CD4-positive, alpha-beta T cell treated with Interleukin-12 subunit alpha and Interleukin-12 subunit beta, for 1 hour (primary cell): ENCODE measurements at regions not wholly inside any gene's neighbourhood (a gene's known extent, or its start where the extent isn't known, plus 50 kb on each side); places are given as distances from the start of the nearest gene placed in this dataset.

Source experiments
- DNase-seq: peaks from one replicate; pipeline ENCODE4 v3.0.0-alpha.2; 2020

DNA sequence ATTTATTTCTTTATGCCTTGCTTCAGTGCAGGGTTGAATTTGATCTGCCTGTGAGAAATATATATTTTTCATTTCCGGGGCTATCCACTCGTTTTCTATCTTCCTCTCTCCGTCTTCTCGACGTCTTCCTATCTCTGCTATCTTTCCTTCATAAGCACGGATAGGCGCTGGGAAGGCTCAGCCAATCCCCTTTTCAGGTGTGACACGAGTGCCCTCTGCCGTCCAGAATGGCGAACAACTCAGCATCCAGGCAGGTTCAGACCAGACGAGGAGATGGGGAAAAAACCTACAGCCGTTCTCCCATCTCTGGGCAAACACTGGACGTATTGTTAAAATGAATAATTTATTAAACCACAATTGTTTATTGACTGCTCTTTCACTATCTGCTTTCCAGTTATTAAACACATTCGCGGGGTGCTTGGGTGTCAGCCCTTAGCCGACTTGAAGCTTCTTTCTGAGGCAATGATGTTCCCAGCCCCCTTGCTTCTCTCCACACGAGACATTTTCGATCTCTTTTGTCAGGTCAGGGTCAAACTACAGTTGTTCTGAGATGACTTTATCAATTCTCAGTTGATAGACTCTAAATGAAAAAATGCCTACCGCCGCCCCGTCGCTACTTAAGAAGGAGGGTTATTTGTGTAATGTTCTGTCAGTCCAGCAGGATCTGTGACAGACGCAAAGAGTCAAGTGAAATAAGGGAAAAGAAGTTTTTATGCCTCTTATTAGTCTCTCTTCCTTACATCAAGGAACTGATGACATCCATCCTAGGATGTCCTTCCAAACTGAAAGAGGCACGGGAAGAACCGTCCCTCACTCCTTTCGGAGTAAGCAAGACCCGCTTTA is 96.3 kb upstream of the NOCT start:
- peak; percentile 25 for DNase-seq

DNA sequence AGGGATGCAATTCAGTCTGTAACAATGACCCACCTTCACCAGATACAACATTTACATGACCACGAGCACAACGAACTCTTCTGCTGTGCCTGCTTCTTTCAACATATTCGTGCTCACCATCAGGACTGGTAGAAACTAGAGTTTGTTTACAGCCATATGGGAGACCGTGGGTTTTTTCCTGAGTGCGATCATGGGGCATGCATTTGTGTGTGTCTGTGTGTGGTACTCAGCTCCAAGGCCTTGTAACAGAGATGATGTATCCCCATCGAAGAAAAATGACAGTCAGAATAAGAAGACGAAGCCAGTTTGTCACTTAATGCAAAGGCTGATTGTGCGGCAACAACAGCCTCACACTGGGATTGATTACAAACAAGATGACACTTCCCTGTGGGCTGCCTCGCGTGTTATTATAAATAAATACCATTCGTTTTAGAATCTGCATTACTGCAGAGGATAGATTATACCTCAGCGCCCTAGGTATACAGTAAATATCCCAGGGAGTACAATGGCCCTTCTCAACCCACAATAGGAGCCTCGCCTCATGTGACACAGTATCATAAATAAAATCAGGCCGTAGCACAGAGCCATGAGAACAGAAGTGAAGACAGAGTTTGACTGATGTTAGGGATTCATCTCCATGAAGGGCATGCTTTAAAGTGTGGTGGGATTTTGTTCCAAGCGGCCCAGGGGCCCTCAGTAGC is 97.3 kb upstream of the NOCT start:
- no peak for DNase-seq

DNA sequence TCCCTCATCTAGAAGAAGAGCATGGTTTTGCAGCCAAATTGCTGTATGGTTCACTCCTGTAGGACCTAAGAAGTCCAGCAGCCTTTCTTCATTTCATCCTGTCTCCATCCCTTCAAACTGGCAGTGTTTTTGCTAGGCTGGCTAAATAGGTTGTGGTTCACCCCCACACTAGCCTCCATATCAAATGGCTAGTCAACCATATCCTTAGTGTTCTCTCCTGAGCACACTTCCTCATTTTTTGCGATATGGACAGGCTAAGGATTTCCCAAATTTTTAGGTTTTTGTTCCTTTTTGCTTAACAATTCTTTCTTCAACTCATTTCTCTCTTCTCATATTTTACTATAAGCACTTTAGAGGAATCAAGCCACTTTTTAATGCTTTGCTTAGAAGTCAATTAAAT is 98.8 kb upstream of the NOCT start:
- no peak for DNase-seq

DNA sequence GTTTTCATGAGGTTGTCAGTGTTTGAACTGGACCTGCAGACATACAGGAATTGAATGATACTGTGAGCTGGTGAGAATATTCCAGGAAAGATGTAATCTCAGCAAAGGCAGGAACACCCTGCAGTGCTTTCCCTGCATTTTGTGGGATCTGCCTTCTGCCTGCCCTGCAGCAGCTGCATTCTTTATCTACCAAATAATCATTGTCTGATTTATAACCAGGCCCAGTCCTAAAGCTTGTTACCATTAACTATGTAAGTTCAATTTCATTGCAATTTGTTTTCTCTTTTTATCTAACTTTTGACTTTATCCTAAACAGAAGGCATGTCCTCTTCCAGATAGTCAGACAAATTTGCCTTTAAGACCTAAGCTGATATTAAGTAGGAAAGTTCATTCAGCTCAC is 99.8 kb upstream of the NOCT start:
- no peak for DNase-seq

DNA sequence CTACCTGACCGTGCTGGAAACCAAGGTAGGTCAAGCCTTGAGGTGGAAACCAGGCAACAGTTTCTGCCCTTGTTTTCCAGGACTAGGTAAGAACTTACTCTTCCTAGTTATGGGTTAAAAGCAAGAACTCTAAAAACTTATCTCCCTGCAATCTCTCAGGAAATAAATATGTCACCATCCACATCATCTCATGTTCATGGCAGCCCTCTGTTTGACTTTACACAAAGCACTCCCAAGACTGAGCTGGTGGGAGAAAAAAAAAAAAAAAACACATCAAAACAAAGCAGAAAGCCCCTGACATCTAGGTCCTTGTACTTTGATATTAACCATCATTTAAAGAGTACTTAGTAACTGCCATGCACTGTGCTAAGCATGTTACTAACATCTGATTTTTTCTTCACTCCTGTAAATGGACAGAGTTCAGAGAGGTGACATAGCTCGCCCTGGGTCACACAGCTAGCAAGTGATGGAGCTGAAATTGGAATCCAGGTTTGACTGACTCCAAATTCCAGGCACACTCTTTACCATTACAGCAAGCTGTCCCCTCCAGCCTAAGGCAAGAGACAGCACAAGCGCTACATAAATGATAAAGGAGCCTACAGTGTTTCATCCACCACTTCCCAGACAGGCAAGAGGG is 102.8 kb upstream of the NOCT start:
- no peak for DNase-seq

DNA sequence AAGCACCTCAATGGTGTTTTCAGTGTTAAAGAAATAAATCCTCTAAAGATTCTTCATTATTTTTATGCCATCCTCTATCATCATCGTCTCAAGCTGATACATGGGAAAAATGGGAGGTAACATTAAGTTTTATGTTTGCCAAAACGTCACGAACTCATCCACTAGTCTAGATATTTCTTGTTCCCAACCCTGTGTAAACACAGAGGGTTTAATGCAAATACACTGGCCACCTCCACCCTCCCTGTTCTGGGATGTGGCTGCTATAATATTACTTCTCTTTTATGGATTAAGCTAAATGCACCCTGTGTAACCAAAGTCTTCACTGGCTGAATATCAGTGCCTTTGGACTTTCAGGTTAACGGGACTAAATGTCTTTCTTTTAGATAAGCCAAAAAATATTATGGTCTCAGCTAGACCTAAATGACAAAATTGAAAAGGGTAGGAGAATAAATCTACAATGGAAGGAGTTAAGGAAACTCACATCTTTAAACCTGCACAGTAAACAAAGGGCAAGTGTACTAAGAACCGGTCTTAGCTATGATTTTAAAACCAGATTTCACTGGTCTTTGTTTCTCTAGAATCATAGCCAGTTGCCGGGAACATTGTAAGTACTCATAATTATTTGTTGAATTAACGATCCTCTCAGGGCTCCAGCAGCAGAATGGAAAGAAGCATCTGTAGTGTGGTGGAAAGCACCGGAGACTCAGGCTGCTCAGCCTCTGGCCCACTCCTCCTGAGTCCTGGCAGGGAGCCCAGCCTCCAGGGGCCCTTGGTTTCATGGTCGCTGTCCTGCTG is 103.5 kb upstream of the NOCT start:
- DNase-seq, result no peak

DNA sequence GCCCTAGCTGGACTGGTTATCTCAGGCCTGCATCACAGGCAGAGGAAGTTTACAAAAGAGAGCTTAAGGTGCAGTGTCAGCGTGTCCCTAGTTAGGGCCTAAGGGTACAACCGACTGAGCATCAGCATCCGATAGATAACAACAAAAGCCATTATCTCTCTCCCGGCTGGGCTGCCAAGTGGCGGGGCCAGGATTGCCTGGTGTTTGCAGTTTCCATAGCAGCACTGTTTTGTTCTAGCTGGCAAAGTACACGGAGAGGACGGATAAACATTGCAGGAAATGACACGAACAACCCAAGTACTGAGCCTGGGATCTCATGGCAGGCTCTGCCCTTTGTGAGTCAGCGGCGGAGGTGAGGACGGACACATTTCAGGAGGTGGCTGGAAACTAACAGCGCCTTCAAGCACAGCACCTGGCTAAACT is 104.7 kb upstream of the NOCT start:
- DNase-seq, result no peak

DNA sequence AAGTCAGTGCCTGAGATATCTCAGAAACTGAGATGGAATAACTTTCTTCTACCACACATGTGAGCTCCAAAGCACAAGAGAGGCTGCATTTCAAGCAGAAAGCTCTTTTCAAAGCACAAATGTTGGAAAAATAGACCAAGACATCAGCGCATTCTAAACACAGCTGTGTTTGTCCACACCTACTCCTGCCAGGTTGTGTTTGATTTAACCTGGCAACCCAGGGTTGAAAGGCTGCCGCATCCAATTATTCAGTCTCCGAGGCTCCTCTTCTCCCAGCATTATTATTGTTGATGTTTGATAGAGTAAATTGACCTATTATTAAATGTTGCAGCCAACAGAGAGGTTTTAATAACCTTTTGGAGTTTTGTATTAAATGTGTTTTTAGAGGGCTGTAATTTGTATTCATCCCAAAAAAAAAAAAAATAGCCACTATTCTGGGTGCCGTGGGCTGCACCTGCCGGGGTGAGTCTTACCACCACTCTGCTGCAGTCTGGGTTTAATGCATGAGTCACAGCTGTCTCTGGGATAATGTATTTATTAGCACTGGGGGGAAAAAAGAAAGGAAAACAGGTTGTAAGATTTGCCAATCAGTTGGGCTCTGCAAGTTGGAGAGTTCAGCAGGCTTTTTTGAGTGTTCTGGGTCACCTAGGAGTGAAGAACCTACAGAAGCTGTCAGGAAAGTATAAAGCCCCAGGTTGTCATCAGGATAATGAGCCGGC is 105.2 kb upstream of the NOCT start:
- no peak for DNase-seq

DNA sequence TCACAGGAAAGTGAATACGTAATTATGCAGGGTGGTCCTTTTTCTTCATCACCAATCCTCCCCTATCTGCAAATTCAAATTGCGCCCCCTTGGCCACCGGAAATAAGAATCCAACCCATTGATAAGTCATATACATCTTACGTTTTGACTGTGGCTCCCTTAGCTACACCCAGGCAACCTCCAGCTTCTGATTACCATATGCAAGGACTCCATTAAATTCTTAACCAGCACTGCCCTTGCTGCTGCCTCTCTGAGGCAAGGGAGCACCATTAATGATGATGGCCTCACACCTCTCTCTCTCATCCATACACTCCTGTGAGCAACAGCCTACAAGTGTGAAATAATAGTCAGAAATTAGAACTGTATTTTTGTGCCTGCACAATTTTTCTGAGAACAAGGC is 106.0 kb upstream of the NOCT start:
- no peak for DNase-seq

DNA sequence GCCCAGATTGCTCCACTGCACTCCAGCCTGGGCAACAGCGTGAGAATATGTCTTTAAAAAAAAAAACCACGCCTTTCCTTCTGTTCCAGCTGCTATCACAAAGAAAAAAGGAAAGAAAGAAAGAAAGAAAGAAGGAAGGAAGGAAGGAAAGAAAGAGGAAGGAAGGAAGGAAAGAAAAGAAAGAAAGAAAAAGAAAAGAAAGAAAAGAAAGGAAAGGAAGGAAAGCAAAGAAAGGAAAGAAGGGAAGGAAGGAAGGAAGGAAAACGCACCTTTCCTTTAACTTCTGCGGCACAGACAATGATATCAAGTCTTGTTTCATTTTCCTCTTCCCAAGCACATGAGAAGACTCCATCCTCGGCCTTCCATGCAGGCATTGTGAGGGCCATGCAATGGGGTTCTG is 107.4 kb upstream of the NOCT start:
- DNase-seq, result no peak

DNA sequence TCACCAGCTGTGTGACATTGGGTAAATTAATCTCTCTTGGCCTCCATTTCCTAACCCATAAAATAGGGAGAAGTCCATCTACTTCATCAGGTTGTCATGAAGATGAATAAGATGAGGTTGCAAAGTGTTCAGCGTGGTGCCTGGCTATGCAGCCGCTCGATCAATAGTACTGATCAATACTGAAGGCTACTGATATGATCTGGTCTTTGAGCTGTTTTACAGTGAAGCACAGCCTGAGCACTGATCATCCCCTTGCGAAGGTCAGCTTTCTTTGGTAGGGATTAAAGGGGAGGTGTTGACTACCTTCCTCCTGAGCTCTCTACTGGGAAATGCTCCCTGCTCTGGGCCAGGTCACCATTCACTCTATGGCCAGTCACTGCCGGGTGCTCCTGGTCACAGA is 108.4 kb upstream of the NOCT start:
- DNase-seq, result no peak

DNA sequence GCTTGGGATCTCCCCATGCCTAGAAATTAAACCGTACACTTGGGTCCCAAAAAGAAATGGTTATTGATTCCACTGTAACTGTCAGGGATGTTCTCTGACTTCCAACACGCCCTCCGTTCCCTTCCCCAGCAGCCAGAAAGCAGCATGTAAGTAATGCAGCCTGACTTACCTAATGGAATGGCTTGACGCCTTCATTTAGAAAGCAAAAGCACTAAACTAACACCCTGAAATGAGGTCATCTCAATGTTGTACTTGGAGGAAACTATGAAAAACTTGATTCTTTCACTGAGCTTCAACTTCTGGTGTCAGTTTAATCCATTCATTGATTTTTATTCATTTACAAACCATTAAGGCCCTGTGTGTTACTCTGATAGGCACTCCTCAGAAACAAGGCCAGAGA is 110.8 kb upstream of the NOCT start:
- DNase-seq, result no peak

DNA sequence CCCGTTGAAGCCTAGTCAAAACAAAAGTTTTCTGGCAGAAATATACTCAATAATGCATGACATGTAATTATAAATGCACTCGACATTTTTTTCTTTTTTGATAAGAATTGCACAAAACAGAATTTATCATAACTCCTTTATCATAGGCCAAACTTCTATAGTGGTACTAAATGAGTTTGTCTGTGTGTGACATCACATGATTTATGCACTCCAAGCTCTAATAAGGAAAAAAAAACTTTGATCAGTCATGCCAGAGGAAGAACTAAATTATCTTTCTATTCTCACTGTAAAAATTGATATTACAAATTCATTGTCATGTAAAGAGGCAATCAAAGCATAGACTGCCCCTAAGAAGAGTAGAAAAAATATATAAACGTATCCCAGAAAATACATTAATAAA is 112.4 kb upstream of the NOCT start:
- DNase-seq, result no peak

DNA sequence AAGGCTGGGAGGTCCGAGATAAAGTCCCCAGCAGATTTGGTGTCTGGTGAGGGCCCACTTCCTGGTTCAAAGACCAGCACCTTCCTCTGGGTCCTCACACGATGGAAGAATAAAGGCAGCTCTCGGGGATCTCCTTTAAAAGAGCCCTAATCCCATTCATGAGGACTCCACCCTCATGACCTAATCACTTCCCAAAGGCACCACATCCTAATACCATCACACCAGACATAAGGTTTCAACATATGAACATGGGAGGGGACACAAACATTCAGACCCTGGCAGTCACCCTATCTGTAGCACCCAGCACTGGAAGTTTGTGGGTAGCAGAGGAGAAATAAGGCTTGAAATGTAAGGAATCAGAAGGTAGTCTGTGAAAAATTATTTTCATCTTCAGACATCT is 112.9 kb upstream of the NOCT start:
- DNase-seq, result no peak

DNA sequence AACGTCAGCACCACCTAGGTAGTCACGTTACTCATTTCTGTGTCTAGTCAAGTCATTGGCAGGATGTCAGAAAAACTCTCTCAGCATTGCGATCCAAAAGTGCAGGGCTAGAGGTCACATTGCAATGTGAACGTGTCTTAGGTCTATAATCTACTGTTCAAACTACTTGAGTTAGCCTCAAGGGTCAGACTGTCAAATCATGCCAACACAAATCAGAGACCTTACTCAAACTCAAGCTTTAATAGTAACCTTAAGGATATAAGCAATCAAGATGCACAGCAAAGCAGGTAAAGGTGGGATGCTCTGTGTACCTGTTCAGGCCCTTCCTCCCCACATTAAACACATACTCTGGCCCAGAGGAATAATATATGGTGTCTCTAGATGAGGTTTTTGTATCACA is 114.4 kb upstream of the NOCT start:
- no peak for DNase-seq

DNA sequence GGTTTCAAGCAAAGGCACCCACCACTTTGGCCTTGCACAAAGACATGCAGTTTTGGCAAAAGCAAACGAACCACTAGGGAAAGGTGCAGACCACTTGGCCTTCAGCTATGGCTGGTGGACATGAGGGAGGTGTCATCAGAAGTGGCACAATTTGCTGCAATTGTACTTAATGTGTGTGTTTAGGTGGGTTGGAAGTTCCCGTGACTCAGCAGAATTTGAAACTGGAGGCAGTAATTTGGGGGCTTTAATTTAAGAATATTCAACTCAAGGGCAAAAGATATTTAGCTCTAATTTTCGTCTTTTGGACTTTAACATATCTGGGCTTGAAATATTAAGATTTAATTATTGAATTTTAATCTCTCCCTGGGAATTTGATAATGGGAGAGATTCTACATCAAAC is 115.6 kb upstream of the NOCT start:
- no peak for DNase-seq

DNA sequence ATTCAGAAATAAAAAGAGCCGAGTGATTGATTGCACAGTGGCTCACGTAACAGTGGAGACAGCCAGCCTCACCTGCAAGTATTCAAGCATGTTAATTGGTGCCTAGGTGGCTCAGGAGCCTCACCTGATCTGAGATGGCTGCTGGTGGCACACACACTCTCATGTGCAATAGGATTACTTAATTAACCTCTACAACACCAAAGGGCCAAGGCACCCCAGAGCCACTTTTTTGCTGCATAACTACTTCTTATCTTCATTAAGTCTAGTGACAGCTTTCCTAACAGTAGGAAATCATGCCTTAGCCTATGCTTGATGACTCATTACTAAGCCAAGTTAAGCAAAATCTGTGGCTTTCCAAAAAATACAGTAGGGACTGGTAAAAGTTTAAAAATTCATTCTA is 117.3 kb upstream of the NOCT start:
- no peak for DNase-seq

DNA sequence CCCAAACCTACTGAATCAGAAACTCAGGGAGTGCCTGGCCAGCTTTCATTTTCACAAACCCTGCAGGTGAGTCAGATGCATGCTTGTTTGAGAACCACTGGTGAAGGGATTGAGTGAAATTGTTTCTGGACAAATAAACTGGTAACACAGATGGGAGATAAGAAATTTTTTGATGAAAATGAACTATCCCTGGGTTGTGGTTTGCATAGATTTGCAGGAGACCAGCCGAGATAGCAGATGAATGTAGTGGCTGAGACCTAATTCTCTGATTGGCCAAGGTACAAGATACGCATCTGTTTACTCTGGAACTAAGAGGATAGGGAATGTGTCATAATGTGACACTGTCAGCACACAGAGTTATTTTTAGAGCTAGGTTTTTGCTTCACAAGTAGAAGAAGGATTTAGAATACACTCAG is 117.8 kb upstream of the NOCT start:
- DNase-seq, result no peak

DNA sequence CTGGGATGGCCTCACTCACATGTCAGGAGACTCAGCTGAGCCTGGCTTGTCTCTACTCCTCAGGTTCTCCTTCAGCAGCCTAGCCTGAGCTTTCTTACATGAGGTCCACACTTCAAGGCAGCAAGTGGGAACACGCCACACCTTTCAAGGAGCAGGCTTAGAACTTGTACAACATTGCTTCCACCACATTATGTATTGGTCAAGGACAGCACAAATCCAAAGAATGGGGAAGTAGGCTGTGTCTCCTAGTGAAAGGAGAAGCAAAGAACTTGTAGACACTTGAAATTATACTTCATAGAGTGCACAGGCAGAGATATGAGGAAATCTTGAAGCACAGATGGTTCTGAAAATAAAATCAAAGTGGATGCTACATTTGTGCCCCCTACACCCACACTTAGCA is 120.9 kb upstream of the NOCT start:
- no peak for DNase-seq

DNA sequence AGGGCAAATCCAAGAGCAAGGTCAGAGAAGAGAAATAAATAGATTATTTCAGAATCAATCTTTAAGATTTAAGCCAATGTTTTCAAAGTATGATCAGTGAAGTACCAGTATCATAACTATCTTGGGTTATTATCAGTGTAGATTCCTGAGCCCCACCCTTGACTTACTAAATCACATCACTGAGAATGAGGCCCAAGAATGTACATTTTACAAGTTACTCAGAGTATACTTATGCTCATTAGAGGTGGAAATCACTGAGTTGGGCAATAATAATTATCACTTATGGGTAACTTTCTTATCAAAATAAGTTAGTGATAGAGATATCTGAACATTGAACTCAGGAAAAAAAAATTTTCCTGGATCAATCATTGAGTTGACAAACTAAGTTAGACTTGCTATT is 121.6 kb upstream of the NOCT start:
- DNase-seq, result no peak

DNA sequence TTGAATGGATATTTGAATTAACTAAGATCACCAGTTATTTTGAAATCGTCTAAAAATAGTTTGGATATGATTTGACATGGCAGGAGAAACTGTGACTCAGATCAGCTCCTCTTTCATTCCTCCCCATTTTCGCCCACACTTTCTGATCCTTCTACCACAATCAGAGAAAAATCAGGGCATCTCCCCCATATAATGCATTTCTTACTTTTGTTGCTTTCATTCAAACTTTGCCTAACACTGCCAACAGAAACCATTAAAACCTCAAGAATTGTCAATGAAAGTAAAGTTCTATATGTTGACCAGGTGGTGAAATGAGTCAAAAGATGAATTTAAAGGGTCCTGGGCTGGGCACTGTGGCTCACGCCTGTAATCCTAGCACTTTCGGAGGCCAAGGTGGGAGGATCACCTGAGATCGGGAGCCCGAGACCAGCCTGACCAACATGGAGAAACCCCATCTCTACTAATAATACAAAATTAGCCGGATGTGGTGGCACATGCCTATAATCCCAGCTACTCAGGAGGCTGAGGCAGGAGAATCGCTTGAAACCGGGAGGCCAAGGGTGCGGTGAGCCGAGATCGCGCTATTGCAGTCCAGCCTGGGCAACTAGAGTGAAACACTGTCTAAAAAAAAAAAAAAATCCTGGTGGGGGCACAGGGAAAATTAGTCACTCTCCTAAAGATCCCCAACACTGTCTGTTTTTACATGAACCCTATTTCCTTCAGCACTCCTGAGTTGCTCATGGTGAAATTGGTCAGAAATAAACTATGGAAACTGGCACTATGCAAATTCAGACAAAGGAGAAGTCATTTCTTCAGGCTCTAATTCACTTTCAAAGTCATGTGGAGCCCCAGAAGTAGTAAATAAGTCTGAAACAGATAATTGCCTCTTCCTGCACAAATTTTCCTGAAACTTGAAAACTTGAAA is 122.8 kb upstream of the NOCT start:
- no peak for DNase-seq

DNA sequence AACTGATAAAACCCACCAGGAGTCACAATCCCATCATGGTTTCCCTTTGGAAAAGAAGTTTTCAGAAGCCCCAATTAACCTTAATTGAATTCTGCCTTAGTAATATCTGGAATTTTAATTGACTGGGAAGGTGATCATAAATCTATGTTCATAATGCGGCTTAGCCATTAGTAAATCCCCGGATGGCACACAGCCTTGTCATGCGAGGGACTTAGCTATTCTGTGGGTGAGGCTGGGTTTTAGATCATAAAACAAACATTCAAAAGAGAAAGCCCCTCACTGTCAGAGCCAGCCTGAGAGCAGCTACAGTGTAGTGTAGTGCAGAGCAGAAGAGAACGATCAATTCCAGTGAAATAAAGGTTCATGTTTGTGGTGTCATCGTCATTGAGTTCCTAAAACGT is 124.0 kb upstream of the NOCT start:
- DNase-seq, result no peak
